NCI-H2029 (cell line): ENCODE measurements at regions not wholly inside any gene's neighbourhood (a gene's known extent, or its start where the extent isn't known, plus 50 kb on each side); places are given as distances from the start of the nearest gene placed in this dataset.

Experiments used
- DNase-seq: peaks from one replicate; lab custom pipeline; 2025; lab: John Stamatoyannopoulos, UW

DNA sequence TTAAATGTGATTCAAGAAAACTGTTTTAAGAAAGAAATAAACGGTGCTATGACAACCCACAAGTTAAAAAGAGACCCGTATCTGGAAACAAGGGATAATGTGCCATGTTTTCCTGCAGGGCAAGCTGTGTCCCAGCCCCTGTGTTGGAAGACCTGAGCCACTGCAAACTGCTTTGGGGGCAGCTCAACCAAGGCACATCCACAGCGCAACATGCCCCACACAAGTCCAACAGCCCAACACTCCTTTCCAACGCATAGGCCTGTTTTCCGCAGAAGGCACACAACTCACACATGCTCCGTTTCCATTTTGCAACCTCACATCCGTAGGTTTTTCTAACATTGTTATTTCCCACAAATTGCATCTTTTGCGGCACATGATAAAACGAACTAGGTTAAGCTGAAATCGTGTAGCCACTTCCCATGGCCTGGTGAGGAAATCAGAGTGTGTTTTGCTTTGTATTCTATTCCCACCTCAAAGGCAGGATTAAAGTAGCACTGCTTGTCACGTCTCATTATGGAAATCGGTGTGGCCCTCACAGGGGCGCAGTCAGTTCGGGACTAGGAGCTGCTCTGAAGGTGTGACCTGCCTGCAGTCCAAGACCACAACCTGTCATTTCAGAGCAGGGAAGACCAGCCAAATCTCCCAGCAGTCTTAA lies 50.5 kb upstream of the ZNF516 start:
- DNase-seq, result no peak

DNA sequence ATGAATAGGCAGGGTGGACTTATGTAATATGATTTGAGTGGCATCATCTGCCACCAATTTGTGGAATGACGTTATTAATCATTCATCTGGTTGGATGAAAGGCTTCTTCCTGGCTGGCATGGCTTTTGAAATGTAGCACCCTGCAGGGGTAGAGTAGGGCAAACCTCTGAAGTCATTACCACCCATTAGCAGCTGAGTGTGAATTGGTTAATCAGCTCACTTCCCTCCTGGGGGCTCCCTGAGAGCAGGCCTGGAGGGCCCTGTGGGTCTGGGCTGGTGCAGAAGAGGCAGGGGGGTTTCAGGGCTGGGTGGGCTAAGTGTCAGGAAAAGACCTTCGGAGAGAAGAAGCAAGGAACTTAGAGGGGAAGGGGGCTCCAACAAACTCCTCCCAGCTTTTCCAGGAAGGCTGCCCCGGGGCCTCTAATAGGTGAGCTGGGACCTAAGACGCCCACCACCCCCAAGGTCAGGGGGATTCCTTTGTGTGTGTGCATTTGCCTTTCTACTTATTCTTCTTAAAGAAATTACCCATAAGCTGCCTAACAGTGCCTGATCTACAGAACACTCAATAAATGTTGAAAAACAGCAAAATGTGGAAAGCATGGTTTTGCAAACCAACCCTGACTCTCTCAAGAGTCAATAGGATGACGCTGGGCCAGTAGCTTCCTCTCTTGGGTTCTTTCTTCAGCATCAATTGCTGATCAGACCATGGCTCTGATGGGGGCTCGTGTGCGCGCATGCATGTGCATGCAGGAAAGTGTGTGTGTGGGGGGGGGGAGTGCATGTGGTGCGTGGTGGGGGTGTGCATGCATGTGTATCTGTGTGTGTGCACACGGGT lies 49.7 kb upstream of the ZNF516 start:
- no peak for DNase-seq
